ENCODE measurements at regions not wholly inside any gene's neighbourhood (a gene's known extent, or its start where the extent isn't known, plus 50 kb on each side); places are given as distances from the start of the nearest gene placed in this dataset.

- TF ChIP-seq, protein P1, sequence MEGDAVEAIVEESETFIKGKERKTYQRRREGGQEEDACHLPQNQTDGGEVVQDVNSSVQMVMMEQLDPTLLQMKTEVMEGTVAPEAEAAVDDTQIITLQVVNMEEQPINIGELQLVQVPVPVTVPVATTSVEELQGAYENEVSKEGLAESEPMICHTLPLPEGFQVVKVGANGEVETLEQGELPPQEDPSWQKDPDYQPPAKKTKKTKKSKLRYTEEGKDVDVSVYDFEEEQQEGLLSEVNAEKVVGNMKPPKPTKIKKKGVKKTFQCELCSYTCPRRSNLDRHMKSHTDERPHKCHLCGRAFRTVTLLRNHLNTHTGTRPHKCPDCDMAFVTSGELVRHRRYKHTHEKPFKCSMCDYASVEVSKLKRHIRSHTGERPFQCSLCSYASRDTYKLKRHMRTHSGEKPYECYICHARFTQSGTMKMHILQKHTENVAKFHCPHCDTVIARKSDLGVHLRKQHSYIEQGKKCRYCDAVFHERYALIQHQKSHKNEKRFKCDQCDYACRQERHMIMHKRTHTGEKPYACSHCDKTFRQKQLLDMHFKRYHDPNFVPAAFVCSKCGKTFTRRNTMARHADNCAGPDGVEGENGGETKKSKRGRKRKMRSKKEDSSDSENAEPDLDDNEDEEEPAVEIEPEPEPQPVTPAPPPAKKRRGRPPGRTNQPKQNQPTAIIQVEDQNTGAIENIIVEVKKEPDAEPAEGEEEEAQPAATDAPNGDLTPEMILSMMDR (IDR thresholded peaks at IDR 0.05): no peak
- TF ChIP-seq POLR2AphosphoS5 (IDR thresholded peaks at IDR 0.05): no peak
- TF ChIP-seq POLR2A (IDR thresholded peaks at IDR 0.05; ENCODE audit: low read depth): no peak
Measured at GRCh38 chr9:100939636-100940035, 88.9 kb upstream of the PLPPR1 start.

All from esophagus muscularis mucosa (tissue), 3 donors.